K562 (cell line): ENCODE measurements at regions not wholly inside any gene's neighbourhood (a gene's known extent, or its start where the extent isn't known, plus 50 kb on each side); places are given as distances from the start of the nearest gene placed in this dataset.

ENCODE experiments used
- ARID2 ChIP-seq: fragments of 450-650 bp; IDR thresholded peaks from 2 replicates; pipeline ENCODE4 v1.6.1; 2017; ENCODE audit warnings: antibody characterized with exemption, mild to moderate bottlenecking
- ARNT ChIP-seq, 2 experiments: fragments of 450-650 bp; IDR thresholded peaks; 2 replicates each; pipeline ENCODE4 v1.6.1; 2016; ENCODE audit warnings: mild to moderate bottlenecking in 1 of 2
- CREBBP ChIP-seq: IDR thresholded peaks from one replicate; pipeline ENCODE4 v1.6.1; 2012; ENCODE audit warnings: low read depth, mild to moderate bottlenecking, control low read depth, inconsistent platforms, low read length
- FOXA1 ChIP-seq: fragments of 450-650 bp; IDR thresholded peaks from 2 replicates; pipeline ENCODE4 v1.6.1; 2016; ENCODE audit warnings: mild to moderate bottlenecking, borderline replicate concordance
- GABPB2 ChIP-seq: fragments of 250-450 bp; sonication (Bioruptor Pico); conservative IDR thresholded peaks from 2 replicates; pipeline ENCODE4 v1.5.1; 2021; ENCODE audit warnings: mild to moderate bottlenecking
- HMGXB4 ChIP-seq: sonication (generic); formaldehyde crosslinking; IDR thresholded peaks from 2 replicates; pipeline ENCODE4 v1.8.1; 2023; ENCODE audit warnings: mild to moderate bottlenecking, missing genetic modification reagents
- KDM2B ChIP-seq: fragments of 250-450 bp; sonication (Bioruptor Pico); IDR thresholded peaks from 2 replicates; pipeline ENCODE4 v1.8.0; 2021; ENCODE audit warnings: mild to moderate bottlenecking, moderate library complexity
- MCM5 ChIP-seq: fragments of 450-650 bp; IDR thresholded peaks from 2 replicates; pipeline ENCODE4 v1.6.1; 2016; ENCODE audit warnings: low read depth
- NFYB ChIP-seq: IDR thresholded peaks from 2 replicates; pipeline ENCODE4 v1.6.1; 2011; ENCODE audit warnings: mild to moderate bottlenecking, moderate library complexity; ENCODE audit not compliant: insufficient read length; ENCODE audit errors: extremely low read depth
- NR4A1 ChIP-seq, 2 experiments: fragments of 250-450 bp in 1 of 2; fragments of 450-650 bp in 1 of 2; sonication (Bioruptor Pico) in 1 of 2; IDR thresholded peaks; 2 replicates each; pipeline versions ENCODE4 v1.4.0 to v1.6.1; 2016 to 2020; ENCODE audit warnings: mild to moderate bottlenecking in 2 of 2, missing compliant biosample characterization in 1 of 2, missing genetic modification characterization in 1 of 2, moderate library complexity in 1 of 2
- NUFIP1 ChIP-seq: fragments of 450-650 bp; IDR thresholded peaks from 2 replicates; pipeline ENCODE4 v1.6.1; 2018; ENCODE audit not compliant: partially characterized antibody
- PTRF ChIP-seq: fragments of 450-650 bp; IDR thresholded peaks from 2 replicates; pipeline ENCODE4 v1.6.1; 2016; ENCODE audit warnings: mild to moderate bottlenecking, missing genetic modification characterization, missing compliant biosample characterization
- SFPQ ChIP-seq: fragments of 200-400 bp; formaldehyde crosslinking; IDR thresholded peaks from 2 replicates; pipeline ENCODE4 v1.6.1; 2017; ENCODE audit warnings: mild to moderate bottlenecking, low read depth, low read length, moderate library complexity
- SNIP1 ChIP-seq: fragments of 450-650 bp; IDR thresholded peaks from 2 replicates; pipeline ENCODE4 v1.7.1; 2017; ENCODE audit warnings: low read depth, mild to moderate bottlenecking
- SREBF2 ChIP-seq: sonication (generic); formaldehyde crosslinking; IDR thresholded peaks from 2 replicates; pipeline ENCODE4 v1.4.0; 2020; ENCODE audit warnings: mild to moderate bottlenecking, missing genetic modification reagents
- USF1 ChIP-seq: sonication (generic); formaldehyde crosslinking; IDR thresholded peaks from 2 replicates; pipeline ENCODE4 v1.9.0; 2022; ENCODE audit warnings: mild to moderate bottlenecking, missing genetic modification reagents
- XRCC5 ChIP-seq: fragments of 200-400 bp; formaldehyde crosslinking; IDR thresholded peaks from 2 replicates; pipeline ENCODE4 v1.6.1; 2017; ENCODE audit warnings: low read depth, mild to moderate bottlenecking, low read length
- ZBTB26 ChIP-seq: fragments of 450-650 bp; formaldehyde crosslinking; IDR thresholded peaks from 2 replicates; pipeline ENCODE4 v1.4.0; 2022; ENCODE audit warnings: missing genetic modification characterization
- ZKSCAN8 ChIP-seq: fragments of 200-800 bp; sonication (Bioruptor generic); IDR thresholded peaks from 2 replicates; pipeline ENCODE4 v1.6.1; 2016; ENCODE audit warnings: missing genetic modification characterization, missing compliant biosample characterization
- ZNF140 ChIP-seq: fragments of 250-450 bp; sonication (Bioruptor Pico); IDR thresholded peaks from 2 replicates; pipeline ENCODE4 v1.8.0; 2021; ENCODE audit warnings: moderate library complexity, mild to moderate bottlenecking, inconsistent platforms
- ZNF184 ChIP-seq: sonication (generic); formaldehyde crosslinking; IDR thresholded peaks from 2 replicates; pipeline ENCODE4 v1.5.0; 2020; ENCODE audit warnings: missing genetic modification reagents
- ZNF354B ChIP-seq: fragments of 250-450 bp; sonication (Bioruptor Pico); IDR thresholded peaks from 2 replicates; pipeline ENCODE4 v1.4.0; 2020
- ZNF551 ChIP-seq: fragments of 250-450 bp; sonication (Bioruptor Pico); IDR thresholded peaks from 2 replicates; pipeline ENCODE4 v1.5.0; 2021; ENCODE audit warnings: mild to moderate bottlenecking, moderate library complexity
- ZNF561 ChIP-seq: fragments of 450-650 bp; formaldehyde crosslinking; conservative IDR thresholded peaks from 2 replicates; pipeline ENCODE4 v1.4.0; 2020; ENCODE audit warnings: mild to moderate bottlenecking, moderate library complexity
- ZNF57 ChIP-seq: fragments of 450-650 bp; formaldehyde crosslinking; IDR thresholded peaks from 2 replicates; pipeline ENCODE4 v1.4.0; 2020; ENCODE audit warnings: mild to moderate bottlenecking, moderate library complexity

GRCh38 chr3:32056559-32057290 lies 49.7 kb upstream of the GPD1L start (continued):
- no peak for TF ChIP-seq GABPB2 (CRISPR knock-in tag)
- no peak for TF ChIP-seq ARID2
- no peak for TF ChIP-seq ZNF561 (CRISPR knock-in tag)
- no peak for TF ChIP-seq CREBBP
- TF ChIP-seq ZNF354B (CRISPR knock-in tag): 0 out of 2 replicates have a peak, but pooled peaks have one; percentile 30
- TF ChIP-seq SFPQ: no peak
- peak; percentile 55; the same call in 1 of the 2 replicates for TF ChIP-seq ZKSCAN8 (CRISPR knock-in tag)
- no peak for TF ChIP-seq SNIP1
- no peak for TF ChIP-seq USF1 (CRISPR knock-in tag)
- TF ChIP-seq NUFIP1: no peak
- no peak for TF ChIP-seq HMGXB4 (CRISPR knock-in tag)
- no peak for TF ChIP-seq ZNF551 (CRISPR knock-in tag)
- no peak for TF ChIP-seq ZBTB26 (CRISPR knock-in tag)
- TF ChIP-seq NR4A1 (CRISPR knock-in tag; IDR thresholded peaks at IDR 0.05): peak; percentile 74; the same call in 1 of the 2 replicates
- peak; percentile 98 for TF ChIP-seq NR4A1 (tag; IDR thresholded peaks at IDR 0.05)
- no peak for TF ChIP-seq FOXA1
- no peak for TF ChIP-seq NFYB
- no peak for TF ChIP-seq SREBF2 (CRISPR knock-in tag)
- TF ChIP-seq KDM2B (CRISPR knock-in tag): no peak
- no peak for TF ChIP-seq ZNF184 (CRISPR knock-in tag)
- no peak for TF ChIP-seq ZNF140 (CRISPR knock-in tag)
- 0 out of 2 replicates have a peak, but pooled peaks have one; percentile 62 for TF ChIP-seq ZNF57 (CRISPR knock-in tag)
- TF ChIP-seq MCM5: no peak
- peak; percentile 80 for TF ChIP-seq PTRF (tag)
- TF ChIP-seq ARNT (IDR thresholded peaks at IDR 0.05): no peak
- TF ChIP-seq XRCC5: no peak
